Muscle layer of duodenum (tissue), 2 donors: ENCODE measurements at regions not wholly inside any gene's neighbourhood (a gene's known extent, or its start where the extent isn't known, plus 50 kb on each side); places are given as distances from the start of the nearest gene placed in this dataset.

Experiments
- H3K27ac ChIP-seq: one replicate; pipeline ENCODE4 v1.7.0; 2013; ENCODE audit warnings: mild to moderate bottlenecking, low read length
- H3K27me3 ChIP-seq: one replicate; pipeline ENCODE4 v1.7.0; 2013; ENCODE audit warnings: low read depth, mild to moderate bottlenecking, control low read depth, low read length
- H3K36me3 ChIP-seq, 2 donors: one replicate each; pipeline ENCODE4 v1.7.0; 2013; ENCODE audit warnings: low read length in 2 of 2, control low read depth in 1 of 2, mild to moderate bottlenecking in 1 of 2; ENCODE audit not compliant: insufficient read depth in 2 of 2, control insufficient read depth in 1 of 2
- H3K4me1 ChIP-seq, 2 donors: one replicate each; pipeline ENCODE4 v1.7.0; 2013; ENCODE audit warnings: low read length in 2 of 2, mild to moderate bottlenecking in 2 of 2, control low read depth in 1 of 2, moderate library complexity in 1 of 2; ENCODE audit not compliant: insufficient read depth in 2 of 2, control insufficient read depth in 1 of 2
- H3K4me3 ChIP-seq, 2 donors: one replicate each; pipeline ENCODE4 v1.7.0; 2013; ENCODE audit warnings: low read length in 2 of 2, low read depth in 1 of 2, mild to moderate bottlenecking in 1 of 2
- H3K9me3 ChIP-seq, 2 donors: one replicate each; pipeline ENCODE4 v1.7.0; 2013; ENCODE audit warnings: low read length in 2 of 2, control low read depth in 1 of 2, mild to moderate bottlenecking in 1 of 2; ENCODE audit not compliant: control insufficient read depth in 1 of 2
- donor health status: healthy.

- Histone ChIP-seq H3K4me1 (no peaks in the 10 kb centered on the region), H3K4me3 (no peak overlapping the region), H3K27ac (no peak overlapping the region), H3K9me3 (no peaks in the 10 kb centered on the region), H3K36me3 (no peaks in the 10 kb centered on the region), H3K27me3 (no peaks in the 10 kb centered on the region)
Measured at GRCh38 chr3:117107946-117108345, 398.4 kb downstream of the TUSC7 start.

GRCh38 chr3:117109178-117109577 is 399.6 kb downstream of the TUSC7 start:
- Histone ChIP-seq H3K27ac (no peak overlapping the region), H3K27me3 (no peaks in the 10 kb centered on the region), H3K36me3 (no peaks in the 10 kb centered on the region), H3K4me1 (no peaks in the 10 kb centered on the region), H3K9me3 (no peaks in the 10 kb centered on the region), H3K4me3 (no peak overlapping the region)

DNA sequence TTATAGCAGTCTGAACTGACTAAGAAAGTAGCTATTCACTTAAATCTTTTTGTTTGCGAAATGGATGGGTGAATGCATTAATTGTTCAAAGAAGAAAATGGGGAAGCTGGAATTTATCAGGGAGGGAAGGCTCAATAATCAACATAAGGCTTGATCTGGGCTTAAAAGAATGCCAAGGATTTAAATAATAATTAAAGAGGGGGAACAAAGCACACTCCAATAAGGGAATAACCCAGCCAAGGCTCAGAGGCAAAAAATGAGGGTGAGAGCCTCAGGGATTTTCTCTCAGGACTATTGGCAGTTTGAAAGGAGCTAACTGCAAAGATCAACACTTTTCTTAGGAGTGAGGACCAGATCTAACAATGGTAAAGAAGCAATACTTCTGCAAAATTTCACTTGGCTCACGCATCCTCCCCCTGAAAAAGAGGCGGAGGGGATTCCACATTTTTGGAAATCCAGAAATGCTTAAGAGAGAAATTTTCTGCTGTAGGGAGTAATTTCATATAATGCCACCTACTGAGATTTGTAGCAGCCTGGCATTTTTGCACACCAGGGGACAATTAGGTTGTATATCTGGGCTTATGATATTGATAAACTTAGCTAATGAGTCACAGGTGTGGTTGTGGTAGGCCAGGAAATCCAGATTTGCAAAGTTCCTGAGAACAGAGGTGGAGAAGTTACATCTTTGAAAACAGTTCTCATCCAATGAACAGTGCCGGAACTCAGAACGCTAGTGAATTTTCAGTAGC is 405.1 kb downstream of the TUSC7 start:
- Histone ChIP-seq H3K27me3 (no peaks in the 10 kb centered on the region), H3K36me3 (no peaks in the 10 kb centered on the region), H3K4me1 (peaks cover 0 to under 1% of the 10 kb centered on the region in 2 donors), H3K4me3 (no peak overlapping the region), H3K9me3 (no peaks in the 10 kb centered on the region), H3K27ac (no peak overlapping the region)

DNA sequence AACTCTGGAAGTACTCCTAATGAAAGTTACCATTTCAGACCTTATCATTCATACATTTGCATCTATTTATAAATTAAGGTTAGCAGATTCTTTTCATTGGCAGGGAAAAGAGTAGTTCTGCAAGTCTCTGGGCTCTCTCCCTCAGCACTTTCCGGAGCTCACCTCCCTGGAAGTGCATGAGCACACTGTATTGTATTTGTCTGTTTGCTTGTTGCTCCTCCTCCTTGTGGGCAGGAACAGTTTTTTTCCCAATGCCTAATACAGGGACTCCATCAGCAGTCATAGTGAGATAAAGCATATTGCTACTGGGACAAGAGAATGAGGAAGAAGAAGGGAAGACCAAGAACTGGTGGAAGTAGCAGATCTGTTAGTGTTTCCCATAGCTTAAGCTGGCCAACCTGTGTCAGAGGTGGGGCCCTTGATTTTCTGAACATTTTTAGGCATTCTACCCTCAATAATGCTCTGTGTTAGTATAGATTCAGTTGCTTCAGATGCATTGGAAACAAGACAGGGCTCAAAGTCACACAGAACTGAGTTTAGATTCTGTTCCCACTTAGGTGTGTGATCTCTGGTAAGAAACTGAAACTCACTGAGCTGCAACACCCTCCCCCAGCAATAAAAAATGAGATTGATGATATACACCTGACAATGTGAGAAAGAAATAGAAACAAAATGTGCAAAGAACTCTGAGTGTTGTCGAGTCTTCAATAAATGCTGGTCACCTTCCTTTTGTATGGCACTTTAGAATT is 407.8 kb downstream of the TUSC7 start:
- Histone ChIP-seq H3K4me1 (peaks cover 0 to 3% of the 10 kb centered on the region in 2 donors), H3K27ac (no peak overlapping the region)

GRCh38 chr3:117118604-117119003 is 409.0 kb downstream of the TUSC7 start:
- Histone ChIP-seq H3K27me3 (no peaks in the 10 kb centered on the region), H3K4me3 (no peak overlapping the region), H3K36me3 (no peaks in the 10 kb centered on the region), H3K9me3 (no peaks in the 10 kb centered on the region), H3K27ac (no peak overlapping the region), H3K4me1 (peaks cover 0 to 3% of the 10 kb centered on the region in 2 donors)

More for the DNA sequence above, 407.8 kb downstream of the TUSC7 start:
- H3K4me3 ChIP-seq = no peak overlapping the region
- no peaks in the 10 kb centered on the region for H3K9me3 ChIP-seq
- H3K36me3 ChIP-seq = no peaks in the 10 kb centered on the region
- no peaks in the 10 kb centered on the region for H3K27me3 ChIP-seq

- H3K4me1 ChIP-seq = peaks cover 0 to 3% of the 10 kb centered on the region in 2 donors
- H3K4me3 ChIP-seq = no peak overlapping the region
- H3K9me3 ChIP-seq = no peaks in the 10 kb centered on the region
- no peaks in the 10 kb centered on the region for H3K36me3 ChIP-seq
- H3K27me3 ChIP-seq = no peaks in the 10 kb centered on the region
- no peak overlapping the region for H3K27ac ChIP-seq
Measured at GRCh38 chr3:117120014-117120413, 410.4 kb downstream of the TUSC7 start.

- no peak overlapping the region for H3K27ac ChIP-seq
- peaks cover 0 to 3% of the 10 kb centered on the region in 2 donors for H3K4me1 ChIP-seq
- H3K4me3 ChIP-seq = no peak overlapping the region
- no peaks in the 10 kb centered on the region for H3K36me3 ChIP-seq
- H3K9me3 ChIP-seq = no peaks in the 10 kb centered on the region
- H3K27me3 ChIP-seq = no peaks in the 10 kb centered on the region
Measured at GRCh38 chr3:117122609-117123008, 413.0 kb downstream of the TUSC7 start.

- no peaks in the 10 kb centered on the region for H3K9me3 ChIP-seq
- H3K4me3 ChIP-seq = no peak overlapping the region
- no peaks in the 10 kb centered on the region for H3K4me1 ChIP-seq
- H3K36me3 ChIP-seq = no peaks in the 10 kb centered on the region
- H3K27me3 ChIP-seq = no peaks in the 10 kb centered on the region
- H3K27ac ChIP-seq = no peak overlapping the region
Measured at GRCh38 chr3:117126460-117126859, 416.9 kb downstream of the TUSC7 start.

- Histone ChIP-seq H3K36me3 (no peaks in the 10 kb centered on the region), H3K27me3 (no peaks in the 10 kb centered on the region), H3K27ac (no peak overlapping the region), H3K4me1 (no peaks in the 10 kb centered on the region), H3K9me3 (no peaks in the 10 kb centered on the region), H3K4me3 (no peak overlapping the region)
Measured at GRCh38 chr3:117126946-117127546, 417.5 kb downstream of the TUSC7 start.

- H3K4me1 ChIP-seq = no peaks in the 10 kb centered on the region
- no peak overlapping the region for H3K4me3 ChIP-seq
- no peaks in the 10 kb centered on the region for H3K27me3 ChIP-seq
- H3K27ac ChIP-seq = no peak overlapping the region
- H3K36me3 ChIP-seq = no peaks in the 10 kb centered on the region
- H3K9me3 ChIP-seq = no peaks in the 10 kb centered on the region
Measured at GRCh38 chr3:117128133-117128532, 418.6 kb downstream of the TUSC7 start.

- Histone ChIP-seq H3K4me1 (no peaks in the 10 kb centered on the region), H3K27me3 (no peaks in the 10 kb centered on the region), H3K4me3 (no peak overlapping the region), H3K36me3 (no peaks in the 10 kb centered on the region), H3K27ac (no peak overlapping the region), H3K9me3 (no peaks in the 10 kb centered on the region)
Measured at GRCh38 chr3:117128872-117129271, 419.3 kb downstream of the TUSC7 start.
